ENCODE measurements at regions not wholly inside any gene's neighbourhood (a gene's known extent, or its start where the extent isn't known, plus 50 kb on each side); places are given as distances from the start of the nearest gene placed in this dataset.

- WGBS, result 40% methylated on average over 10 of the region's 10 CpGs
- no peak for DNase-seq (ENCODE audit: extremely low spot score)
These were observed 109.3 kb upstream of the HAND1 start for GRCh38 chr5:154587123-154588026.

GRCh38 chr5:154583671-154584177 is 105.7 kb upstream of the HAND1 start:
- no peaks in the 10 kb centered on the region for H3K36me3 ChIP-seq (ENCODE audit: insufficient read depth)
- no peak overlapping the region for H3K27ac ChIP-seq (ENCODE audit: low read depth)
- 67% methylated on average over 12 of the region's 12 CpGs for WGBS
- no peaks in the 10 kb centered on the region for H3K4me1 ChIP-seq (ENCODE audit: insufficient read depth)
- DNase-seq (ENCODE audit: extremely low spot score), result no peak
- H3K4me3 ChIP-seq (ENCODE audit: low read depth, low read length), result no peak overlapping the region

More at GRCh38 chr5:154587123-154588026, 109.3 kb upstream of the HAND1 start:
- H3K4me1 ChIP-seq (ENCODE audit: insufficient read depth), result no peaks in the 10 kb centered on the region
- no peak overlapping the region for H3K4me3 ChIP-seq (ENCODE audit: low read depth, low read length)
- no peak overlapping the region for H3K27ac ChIP-seq (ENCODE audit: low read depth)
- no peaks in the 10 kb centered on the region for H3K36me3 ChIP-seq (ENCODE audit: insufficient read depth)

GRCh38 chr5:154580422-154580821 is 102.4 kb upstream of the HAND1 start:
- no peak for DNase-seq (ENCODE audit: extremely low spot score)
- WGBS, result 78% methylated on average over 6 of the region's 6 CpGs
- Histone ChIP-seq H3K4me1 (ENCODE audit: insufficient read depth) (no peaks in the 10 kb centered on the region), H3K27ac (ENCODE audit: low read depth) (no peak overlapping the region), H3K36me3 (ENCODE audit: insufficient read depth) (no peaks in the 10 kb centered on the region), H3K4me3 (ENCODE audit: low read depth, low read length) (no peak overlapping the region)

- Histone ChIP-seq H3K4me1 (ENCODE audit: insufficient read depth) (no peaks in the 10 kb centered on the region), H3K4me3 (ENCODE audit: low read depth, low read length) (no peak overlapping the region), H3K27ac (ENCODE audit: low read depth) (no peak overlapping the region), H3K36me3 (ENCODE audit: insufficient read depth) (no peaks in the 10 kb centered on the region)
- 84% methylated on average over 1 of the region's 1 CpG for WGBS
- DNase-seq (ENCODE audit: extremely low spot score), result no peak
These were observed 99.4 kb upstream of the HAND1 start for GRCh38 chr5:154577416-154577815.

- H3K4me1 ChIP-seq (ENCODE audit: insufficient read depth), result no peaks in the 10 kb centered on the region
- no peak overlapping the region for H3K4me3 ChIP-seq (ENCODE audit: low read depth, low read length)
- no peaks in the 10 kb centered on the region for H3K36me3 ChIP-seq (ENCODE audit: insufficient read depth)
- H3K27ac ChIP-seq (ENCODE audit: low read depth), result no peak overlapping the region
- 26% methylated on average over 9 of the region's 9 CpGs for WGBS
- DNase-seq (ENCODE audit: extremely low spot score), result no peak
These were observed 98.4 kb upstream of the HAND1 start for GRCh38 chr5:154576429-154576806.

GRCh38 chr5:154575546-154576428 is 97.8 kb upstream of the HAND1 start:
- Histone ChIP-seq H3K36me3 (ENCODE audit: insufficient read depth) (no peaks in the 10 kb centered on the region), H3K27ac (ENCODE audit: low read depth) (no peak overlapping the region), H3K4me1 (ENCODE audit: insufficient read depth) (no peaks in the 10 kb centered on the region), H3K4me3 (ENCODE audit: low read depth, low read length) (no peak overlapping the region)
- no peak for DNase-seq (ENCODE audit: extremely low spot score)
- WGBS, result 32% methylated on average over 11 of the region's 11 CpGs

GRCh38 chr5:154573011-154573410 is 95.0 kb upstream of the HAND1 start:
- DNase-seq (ENCODE audit: extremely low spot score), result no peak
- Histone ChIP-seq H3K4me1 (ENCODE audit: insufficient read depth) (no peaks in the 10 kb centered on the region), H3K27ac (ENCODE audit: low read depth) (no peak overlapping the region), H3K36me3 (ENCODE audit: insufficient read depth) (no peaks in the 10 kb centered on the region), H3K4me3 (ENCODE audit: low read depth, low read length) (no peak overlapping the region)
- 90% methylated on average over 6 of the region's 6 CpGs for WGBS

- Histone ChIP-seq H3K27ac (ENCODE audit: low read depth) (no peak overlapping the region), H3K36me3 (ENCODE audit: insufficient read depth) (no peaks in the 10 kb centered on the region), H3K4me3 (ENCODE audit: low read depth, low read length) (no peak overlapping the region), H3K4me1 (ENCODE audit: insufficient read depth) (no peaks in the 10 kb centered on the region)
- WGBS, result 76% methylated on average over 6 of the region's 6 CpGs
- DNase-seq (ENCODE audit: extremely low spot score), result no peak
These were observed 93.5 kb upstream of the HAND1 start for GRCh38 chr5:154571325-154572035.

- H3K4me3 ChIP-seq (ENCODE audit: low read depth, low read length), result no peak overlapping the region
- H3K27ac ChIP-seq (ENCODE audit: low read depth), result no peak overlapping the region
- no peaks in the 10 kb centered on the region for H3K4me1 ChIP-seq (ENCODE audit: insufficient read depth)
- no peaks in the 10 kb centered on the region for H3K36me3 ChIP-seq (ENCODE audit: insufficient read depth)
- WGBS, result 73% methylated on average over 11 of the region's 11 CpGs
- no peak for DNase-seq (ENCODE audit: extremely low spot score)
These were observed 92.7 kb upstream of the HAND1 start for GRCh38 chr5:154570572-154571324.

- no peaks in the 10 kb centered on the region for H3K4me1 ChIP-seq (ENCODE audit: insufficient read depth)
- no peak overlapping the region for H3K27ac ChIP-seq (ENCODE audit: low read depth)
- no peaks in the 10 kb centered on the region for H3K36me3 ChIP-seq (ENCODE audit: insufficient read depth)
- DNase-seq (ENCODE audit: extremely low spot score), result no peak
- H3K4me3 ChIP-seq (ENCODE audit: low read depth, low read length), result no peak overlapping the region
- 67% methylated on average over 6 of the region's 6 CpGs for WGBS
These were observed 90.6 kb upstream of the HAND1 start for GRCh38 chr5:154568589-154568988.

- no peak for DNase-seq (ENCODE audit: extremely low spot score)
- H3K4me3 ChIP-seq (ENCODE audit: low read depth, low read length), result no peak overlapping the region
- 78% methylated on average over 6 of the region's 6 CpGs for WGBS
These were observed 89.1 kb upstream of the HAND1 start for GRCh38 chr5:154567155-154567554.

GRCh38 chr5:154566146-154566680 is 88.2 kb upstream of the HAND1 start:
- Histone ChIP-seq H3K36me3 (ENCODE audit: insufficient read depth) (no peaks in the 10 kb centered on the region), H3K4me3 (ENCODE audit: low read depth, low read length) (no peak overlapping the region), H3K4me1 (ENCODE audit: insufficient read depth) (no peaks in the 10 kb centered on the region), H3K27ac (ENCODE audit: low read depth) (no peak overlapping the region)
- no peak for DNase-seq (ENCODE audit: extremely low spot score)
- 82% methylated on average over 5 of the region's 5 CpGs for WGBS

More at GRCh38 chr5:154567155-154567554, 89.1 kb upstream of the HAND1 start:
- Histone ChIP-seq H3K27ac (ENCODE audit: low read depth) (no peak overlapping the region), H3K4me1 (ENCODE audit: insufficient read depth) (no peaks in the 10 kb centered on the region), H3K36me3 (ENCODE audit: insufficient read depth) (no peaks in the 10 kb centered on the region)
